H1 (cell line): ENCODE measurements at regions not wholly inside any gene's neighbourhood (a gene's known extent, or its start where the extent isn't known, plus 50 kb on each side); places are given as distances from the start of the nearest gene placed in this dataset.

Source experiments
- CTCF ChIA-PET: fragments of 300-600 bp; sonication (Branson Sonifier 250); formaldehyde crosslinking; loops from one replicate; lab custom pipeline; 2021; ENCODE audit not compliant: partially characterized antibody; lab: Charles Lee
- POLR2A ChIA-PET: fragments of 300-600 bp; sonication (Branson Sonifier 250); formaldehyde crosslinking; loops from one replicate; lab custom pipeline; 2021; ENCODE audit warnings: inconsistent platforms; ENCODE audit not compliant: partially characterized antibody; lab: Charles Lee
- DNase-seq, 2 experiments: peaks; one replicate each; pipeline versions ENCODE4 v3.0.0 to v3.0.0-alpha.2; 2010 to 2022; ENCODE audit warnings: low spot score in 2 of 2, low read depth in 1 of 2, mixed read lengths in 1 of 2
- FAIRE-seq: peaks from 2 replicates; lab custom pipeline; 2011; peaks lifted over from hg19 to GRCh38; lab: Jason Lieb, UNC
- H2AFZ ChIP-seq: 2 replicates; pipeline ENCODE4 v1.8.1; 2012; ENCODE audit warnings: low read length, inconsistent platforms
- H2AK5ac ChIP-seq: 2 replicates; pipeline ENCODE4 v1.6.1; 2013; ENCODE audit warnings: low read depth, low read length
- H2BK120ac ChIP-seq: replicated peaks from 2 replicates; pipeline ENCODE3; 2013; ENCODE audit warnings: low read depth, low read length, inconsistent platforms
- H2BK12ac ChIP-seq: 2 replicates; pipeline ENCODE4 v1.6.1; 2013; ENCODE audit warnings: low read depth, low read length
- H2BK15ac ChIP-seq: 2 replicates; pipeline ENCODE4 v1.6.1; 2013; ENCODE audit warnings: low read length
- H2BK20ac ChIP-seq: 2 replicates; pipeline ENCODE4 v1.6.1; 2013; ENCODE audit warnings: low read length
- H2BK5ac ChIP-seq: 2 replicates; pipeline ENCODE4 v1.6.1; 2013; ENCODE audit warnings: low read depth, low read length
- H3K14ac ChIP-seq: 2 replicates; pipeline ENCODE4 v1.6.1; 2013; ENCODE audit warnings: inconsistent platforms; ENCODE audit not compliant: insufficient read length
- H3K18ac ChIP-seq: 2 replicates; pipeline ENCODE4 v1.6.1; 2013; ENCODE audit warnings: low read length; ENCODE audit errors: extremely low read depth
- H3K23ac ChIP-seq: 2 replicates; pipeline ENCODE4 v1.6.1; 2013; ENCODE audit warnings: inconsistent platforms; ENCODE audit not compliant: insufficient read length
- H3K23me2 ChIP-seq: 2 replicates; pipeline ENCODE4 v1.6.1; 2013; ENCODE audit warnings: low read depth, low read length
- H3K27ac ChIP-seq: 2 replicates; pipeline ENCODE4 v1.6.1; 2011; ENCODE audit warnings: low read depth, low read length, inconsistent platforms
- H3K27me3 ChIP-seq, 4 experiments: replicated peaks in 1 of 4; 1 replicate in 1 of 4; 2 replicates in 3 of 4; pipeline versions ENCODE4 v1.6.1 to v1.8.1; 2011 to 2013; ENCODE audit warnings: low read length in 3 of 4, mild to moderate bottlenecking in 3 of 4, inconsistent platforms in 2 of 4, mixed read lengths in 2 of 4, moderate library complexity in 1 of 4; ENCODE audit not compliant: control insufficient read depth in 3 of 4, insufficient read depth in 3 of 4; ENCODE audit errors: extremely low read depth in 1 of 4
- H3K36me3 ChIP-seq, 4 experiments: 2 replicates each; pipeline versions ENCODE4 v1.6.1 to v1.8.1; 2011 to 2013; ENCODE audit warnings: mild to moderate bottlenecking in 4 of 4, low read length in 3 of 4, moderate library complexity in 2 of 4, control low read depth in 1 of 4, inconsistent platforms in 1 of 4; ENCODE audit not compliant: insufficient read depth in 4 of 4, control insufficient read depth in 2 of 4
- H3K4ac ChIP-seq: replicated peaks from 2 replicates; pipeline ENCODE3; 2013; ENCODE audit warnings: low read length, low read depth, mixed read lengths, inconsistent platforms; ENCODE audit not compliant: insufficient read length
- H3K4me1 ChIP-seq, 4 experiments: replicated peaks in 1 of 4; 1 replicate in 1 of 4; 2 replicates in 3 of 4; pipeline versions ENCODE4 v1.6.1 to v1.8.1; 2011 to 2013; ENCODE audit warnings: low read length in 3 of 4, inconsistent platforms in 2 of 4, mixed read lengths in 1 of 4; ENCODE audit not compliant: insufficient read depth in 4 of 4, control insufficient read depth in 3 of 4
- H3K4me2 ChIP-seq, 2 experiments: 2 replicates each; pipeline versions ENCODE4 v1.6.1 to v1.8.1; 2011 to 2013; ENCODE audit warnings: low read depth in 2 of 2, low read length in 2 of 2, control low read depth in 1 of 2, inconsistent platforms in 1 of 2, mild to moderate bottlenecking in 1 of 2; ENCODE audit not compliant: insufficient read depth in 1 of 2
- H3K4me3 ChIP-seq, 4 experiments: fragments of 200-600, 300-600 bp in 1 of 4; sonication (generic), shearing (Covaris generic), sonication (Bioruptor Twin) in 1 of 4; 2 replicates each; pipeline versions ENCODE4 v1.5.1 to v1.8.1; 2011 to 2016; ENCODE audit warnings: low read length in 4 of 4, low read depth in 3 of 4, control low read depth in 2 of 4, inconsistent platforms in 2 of 4, mild to moderate bottlenecking in 2 of 4, mixed read lengths in 1 of 4, moderate library complexity in 1 of 4; ENCODE audit not compliant: insufficient read depth in 2 of 4; ENCODE audit errors: extremely low read depth in 1 of 4
- H3K56ac ChIP-seq: replicated peaks from 2 replicates; pipeline ENCODE3; 2013; ENCODE audit warnings: low read depth, mild to moderate bottlenecking, mixed read lengths, low read length, inconsistent platforms; ENCODE audit not compliant: insufficient read length
- H3K79me1 ChIP-seq: 2 replicates; pipeline ENCODE4 v1.6.1; 2013; ENCODE audit warnings: low read depth, low read length, control low read depth
- H3K79me2 ChIP-seq, 2 experiments: 2 replicates each; pipeline versions ENCODE4 v1.6.1 to v1.8.1; 2012 to 2013; ENCODE audit warnings: low read length in 2 of 2, mild to moderate bottlenecking in 2 of 2, inconsistent platforms in 1 of 2; ENCODE audit not compliant: insufficient read depth in 2 of 2, control insufficient read depth in 1 of 2
- H3K9ac ChIP-seq, 4 experiments: replicated peaks in 1 of 4; 1 replicate in 1 of 4; 2 replicates in 3 of 4; pipeline versions ENCODE4 v1.6.1 to v1.8.1; 2011 to 2013; ENCODE audit warnings: low read depth in 3 of 4, low read length in 3 of 4, control low read depth in 2 of 4, mild to moderate bottlenecking in 2 of 4, moderate library complexity in 2 of 4, inconsistent platforms in 1 of 4; ENCODE audit errors: extremely low read depth in 1 of 4
- H3K9me3 ChIP-seq, 2 experiments: 2 replicates each; pipeline versions ENCODE4 v1.6.1 to v1.8.1; 2012 to 2013; ENCODE audit warnings: mild to moderate bottlenecking in 2 of 2, moderate library complexity in 2 of 2, control low read depth in 1 of 2, inconsistent platforms in 1 of 2, low read depth in 1 of 2, low read length in 1 of 2, mixed read lengths in 1 of 2; ENCODE audit not compliant: insufficient read depth in 2 of 2
- H4K20me1 ChIP-seq, 2 experiments: replicated peaks in 1 of 2; 2 replicates each; pipeline versions ENCODE3 to v1.8.1; 2011 to 2013; ENCODE audit warnings: inconsistent platforms in 2 of 2, low read length in 2 of 2, mild to moderate bottlenecking in 1 of 2; ENCODE audit not compliant: insufficient read depth in 2 of 2, control insufficient read depth in 1 of 2
- H4K5ac ChIP-seq: 2 replicates; pipeline ENCODE4 v1.6.1; 2013; ENCODE audit warnings: low read length, low read depth, mixed read lengths, inconsistent platforms; ENCODE audit not compliant: insufficient read length
- H4K8ac ChIP-seq: 2 replicates; pipeline ENCODE4 v1.8.0; 2013; ENCODE audit warnings: mild to moderate bottlenecking, moderate library complexity, low read length, inconsistent platforms; ENCODE audit not compliant: insufficient read depth; ENCODE audit errors: extremely low read depth
- H4K91ac ChIP-seq: replicated peaks from 2 replicates; pipeline ENCODE3; 2013; ENCODE audit warnings: low read length, mixed read lengths, inconsistent platforms; ENCODE audit not compliant: insufficient read length
- CBX5 ChIP-seq: fragments of 300-800, 300-1000 bp; sonication (generic); IDR thresholded peaks from 2 replicates; pipeline ENCODE4 v1.7.1; 2016; ENCODE audit warnings: antibody characterized with exemption, low read length, low read depth
- CHD1 ChIP-seq: IDR thresholded peaks from 2 replicates; pipeline ENCODE4 v1.6.1; 2012; ENCODE audit warnings: low read depth, low read length, improper control_type of control experiment
- CTBP2 ChIP-seq: IDR thresholded peaks from 2 replicates; pipeline ENCODE4 v1.7.0; 2011; ENCODE audit warnings: borderline replicate concordance, mild to moderate bottlenecking, moderate library complexity, mixed read lengths, low read length; ENCODE audit not compliant: insufficient read depth, insufficient read length
- EP300 ChIP-seq, 2 experiments: IDR thresholded peaks; 1 replicate in 1 of 2; 2 replicates in 1 of 2; pipeline ENCODE4 v1.6.1; 2011 to 2012; ENCODE audit warnings: low read depth in 2 of 2, low read length in 2 of 2, mild to moderate bottlenecking in 2 of 2, borderline replicate concordance in 1 of 2, inconsistent platforms in 1 of 2, moderate library complexity in 1 of 2
- HDAC6 ChIP-seq: IDR thresholded peaks from one replicate; pipeline ENCODE4 v1.7.1; 2012; ENCODE audit warnings: low read depth, mild to moderate bottlenecking, inconsistent platforms, low read length, moderate library complexity
- KDM1A ChIP-seq: fragments of 200-600, 300-600 bp; sonication (generic); IDR thresholded peaks from 2 replicates; pipeline ENCODE4 v1.7.1; 2016; ENCODE audit warnings: mild to moderate bottlenecking, low read length, borderline replicate concordance
- MAFK ChIP-seq: IDR thresholded peaks from 2 replicates; pipeline ENCODE4 v1.6.1; 2012; ENCODE audit warnings: low read depth, mild to moderate bottlenecking, improper control_type of control experiment, low read length
- MAX ChIP-seq: IDR thresholded peaks from 2 replicates; pipeline ENCODE4 v1.6.1; 2012; ENCODE audit warnings: inconsistent platforms
- SUZ12 ChIP-seq: fragments of 200-600 bp; sonication (generic); IDR thresholded peaks from 2 replicates; pipeline ENCODE4 v1.6.1; 2012; ENCODE audit warnings: mild to moderate bottlenecking, inconsistent platforms, low read length, moderate library complexity, mixed read lengths
- TCF12 ChIP-seq: IDR thresholded peaks from 2 replicates; pipeline ENCODE4 v1.6.1; 2011; ENCODE audit warnings: low read depth, mild to moderate bottlenecking, low read length
- TEAD4 ChIP-seq: IDR thresholded peaks from 2 replicates; pipeline ENCODE4 v1.6.1; 2012; ENCODE audit warnings: low read depth, low read length, inconsistent platforms, mixed read lengths
- ZNF274 ChIP-seq: IDR thresholded peaks from 2 replicates; pipeline ENCODE4 v1.7.0; 2012; ENCODE audit warnings: low read length, borderline replicate concordance; ENCODE audit errors: extremely low read depth
- WGBS, 2 experiments: shearing (Covaris generic) in 1 of 2; methylation state at CpG; one replicate each; pipeline versions ENCODE4 v1.1.6 to v1.1.7; 2013 to 2015; ENCODE audit warnings: low lambda C conversion rate in 2 of 2, mixed read lengths in 2 of 2, inconsistent platforms in 1 of 2, low coverage in 1 of 2, missing lambda C conversion rate in 1 of 2; ENCODE audit not compliant: insufficient replicate concordance in 2 of 2, insufficient coverage in 1 of 2, insufficient read length in 1 of 2; ENCODE audit errors: extremely low coverage in 1 of 2, missing lambda C conversion rate in 1 of 2; 5-methylcytosine and 5-hydroxymethylcytosine counted together

- Histone ChIP-seq H2BK120ac (no peak overlapping the region), H3K79me1 (no peaks in the 10 kb centered on the region), H3K4me1 (peaks cover 0 to 4% (median 3%) of the 10 kb centered on the region in 4 experiments; a peak in 3 of 7 replicates), H4K8ac (no peak overlapping the region), H2BK20ac (no peak overlapping the region), H4K5ac (no peak overlapping the region), H2BK5ac (no peak overlapping the region), H3K4ac (no peak overlapping the region), H3K9me3 (peaks cover 3 to 13% of the 10 kb centered on the region in 2 experiments; a peak in 3 of 4 replicates), H3K23me2 (no peaks in the 10 kb centered on the region), H3K23ac (no peak overlapping the region), H2AK5ac (no peak overlapping the region), H3K36me3 (peaks cover 0 to 7% (median 0%) of the 10 kb centered on the region in 4 experiments; a peak in 1 of 8 replicates), H3K4me2 (no peak overlapping the region), H2BK12ac (no peak overlapping the region), H2BK15ac (no peak overlapping the region), H3K27me3 (no peaks in the 10 kb centered on the region), H3K4me3 (no peak overlapping the region), H3K18ac (no peak overlapping the region), H3K56ac (no peak overlapping the region), H3K9ac (no peak overlapping the region), H2AFZ (no peak overlapping the region), H3K27ac (no peak overlapping the region), H4K20me1 (no peaks in the 10 kb centered on the region), H4K91ac (no peak overlapping the region), H3K14ac (no peak overlapping the region), H3K79me2 (no peaks in the 10 kb centered on the region)
- 88% methylated on average over 9 of the region's 9 CpGs; no CpG with 5 or more reads in 1 of the 2 experiments for WGBS, 2 experiments
- CTCF ChIA-PET = interaction anchor here (0.6 to 2.7 kb wide), 5 partner anchors 9 to 157 kb away, joined by 3 to 10 read pairs (median 4); no protein-coding TSS in a partner anchor
- FAIRE-seq = no peak
- DNase-seq = no peak
- POLR2A ChIA-PET = no interaction called here
- TF ChIP-seq HDAC6 = no peak
- TF ChIP-seq SUZ12 = no peak
- no peak for TF ChIP-seq ZNF274
- TF ChIP-seq TCF12 = no peak
- TF ChIP-seq MAFK = no peak
- TF ChIP-seq MAX = no peak
- no peak for TF ChIP-seq CBX5
- no peak for TF ChIP-seq KDM1A
- TF ChIP-seq TEAD4 = no peak
- no peak for TF ChIP-seq CHD1
- no peak for TF ChIP-seq EP300 (IDR thresholded peaks at IDR 0.05; ENCODE audit: borderline replicate concordance in 1 of 2, low read depth in 2 of 2, low read length in 2 of 2)
- no peak for TF ChIP-seq CTBP2
Observed at GRCh38 chr21:35427320-35428000, 378.4 kb upstream of the RUNX1 start.
